SK-N-SH (cell line): ENCODE measurements at regions not wholly inside any gene's neighbourhood (a gene's known extent, or its start where the extent isn't known, plus 50 kb on each side); places are given as distances from the start of the nearest gene placed in this dataset.

Experiments used
- CTCF ChIA-PET: fragments of 300-600, 350-600 bp; formaldehyde crosslinking; extraction: SDS; loops from one replicate; lab custom pipeline; 2021; lab: Yijun Ruan, JAX
- POLR2A ChIA-PET: fragments of 350-600 bp; sonication (Branson Sonifier 250); formaldehyde crosslinking; extraction: SDS; loops from one replicate; lab custom pipeline; 2020; ENCODE audit warnings: antibody characterized with exemption, inconsistent platforms; lab: Yijun Ruan, JAX
- DNase-seq: peaks from one replicate; pipeline ENCODE4 v3.0.0; 2012
- H2AFZ ChIP-seq: fragments of 200-600 bp; sonication (generic); 2 replicates; pipeline ENCODE4 v1.8.1; 2016; ENCODE audit warnings: antibody characterized with exemption, mild to moderate bottlenecking, low read depth
- H3F3A ChIP-seq: fragments of 200-600 bp; sonication (generic); replicated peaks from 2 replicates; pipeline ENCODE3; 2016; ENCODE audit warnings: antibody characterized with exemption, mild to moderate bottlenecking; ENCODE audit not compliant: insufficient read depth
- H3K27ac ChIP-seq, 2 experiments: fragments of 200-500 bp in 1 of 2; fragments of 200-600 bp in 1 of 2; sonication (Bioruptor generic) in 1 of 2; sonication (generic), shearing (Covaris generic) in 1 of 2; 2 replicates each; pipeline versions ENCODE4 v1.5.1 to v1.6.1; 2014 to 2016; ENCODE audit warnings: low read depth in 2 of 2, inconsistent platforms in 1 of 2, low read length in 1 of 2, mild to moderate bottlenecking in 1 of 2, mixed read lengths in 1 of 2
- H3K27me3 ChIP-seq: fragments of 200-600 bp; sonication (generic), shearing (Covaris generic); 2 replicates; pipeline ENCODE4 v1.6.1; 2016; ENCODE audit warnings: mixed run types; ENCODE audit not compliant: insufficient read depth
- H3K36me3 ChIP-seq, 2 experiments: fragments of 200-500 bp in 1 of 2; fragments of 200-600 bp in 1 of 2; sonication (Bioruptor generic) in 1 of 2; sonication (generic) in 1 of 2; replicated peaks in 1 of 2; 2 replicates each; pipeline versions ENCODE3 to v1.5.1; 2014 to 2016; ENCODE audit warnings: low read length in 1 of 2, mild to moderate bottlenecking in 1 of 2; ENCODE audit not compliant: insufficient read depth in 2 of 2, control insufficient read depth in 1 of 2
- H3K4me1 ChIP-seq, 2 experiments: fragments of 200-500 bp in 1 of 2; fragments of 200-600 bp in 1 of 2; sonication (Bioruptor generic) in 1 of 2; sonication (generic), shearing (Covaris generic) in 1 of 2; 2 replicates each; pipeline versions ENCODE4 v1.5.1 to v1.6.1; 2014 to 2016; ENCODE audit warnings: low read depth in 1 of 2, low read length in 1 of 2, mixed run types in 1 of 2; ENCODE audit not compliant: insufficient read depth in 2 of 2, control insufficient read depth in 1 of 2
- H3K4me2 ChIP-seq: fragments of 200-600 bp; sonication (generic), shearing (Covaris generic); 2 replicates; pipeline ENCODE4 v1.6.1; 2017; ENCODE audit warnings: mixed run types
- H3K4me3 ChIP-seq, 2 experiments: fragments of 200-500 bp in 1 of 2; fragments of 200-600 bp in 1 of 2; sonication (Bioruptor generic) in 1 of 2; sonication (generic), shearing (Covaris generic) in 1 of 2; 2 replicates each; pipeline versions ENCODE4 v1.5.1 to v1.8.1; 2014 to 2016; ENCODE audit warnings: low read depth in 2 of 2, inconsistent platforms in 1 of 2, low read length in 1 of 2, mild to moderate bottlenecking in 1 of 2, mixed read lengths in 1 of 2, moderate library complexity in 1 of 2
- H3K79me2 ChIP-seq: fragments of 200-600 bp; sonication (generic); 2 replicates; pipeline ENCODE4 v1.8.1; 2017; ENCODE audit warnings: mild to moderate bottlenecking; ENCODE audit not compliant: insufficient read depth
- H3K9ac ChIP-seq: fragments of 200-600 bp; sonication (generic); 2 replicates; pipeline ENCODE4 v1.6.1; 2017; ENCODE audit warnings: mixed run types
- H3K9me2 ChIP-seq: fragments of 200-600 bp; sonication (generic); 2 replicates; pipeline ENCODE4 v1.6.1; 2017; ENCODE audit warnings: mixed run types
- H3K9me3 ChIP-seq: fragments of 200-600 bp; sonication (generic); 2 replicates; pipeline ENCODE4 v1.6.1; 2017; ENCODE audit warnings: mixed run types, mild to moderate bottlenecking, moderate library complexity
- H4K20me1 ChIP-seq: fragments of 200-600 bp; sonication (generic); 2 replicates; pipeline ENCODE4 v1.6.1; 2017; ENCODE audit warnings: mild to moderate bottlenecking, mixed run types; ENCODE audit not compliant: insufficient read depth
- CHD2 ChIP-seq: fragments of 150-350 bp; IDR thresholded peaks from 2 replicates; pipeline ENCODE4 v1.6.1; 2018; ENCODE audit warnings: low read length; ENCODE audit not compliant: partially characterized antibody
- CTCF ChIP-seq: fragments of 200-600 bp; sonication (generic); IDR thresholded peaks from 2 replicates; pipeline ENCODE4 v1.6.1; 2017; ENCODE audit warnings: antibody characterized with exemption, mild to moderate bottlenecking, moderate library complexity
- ELF1 ChIP-seq: IDR thresholded peaks from 2 replicates; pipeline ENCODE4 v1.4.0; 2012
- EZH2phosphoT487 ChIP-seq: fragments of 200-600 bp; sonication (generic); IDR thresholded peaks from 2 replicates; pipeline ENCODE4 v1.6.1; 2017; ENCODE audit warnings: low read depth, mixed run types, mild to moderate bottlenecking, antibody characterized with exemption, moderate library complexity, borderline replicate concordance
- GATA2 ChIP-seq: sonication (generic); formaldehyde crosslinking; IDR thresholded peaks from 2 replicates; pipeline ENCODE4 v1.5.0; 2020; ENCODE audit warnings: mild to moderate bottlenecking, missing genetic modification reagents
- JUND ChIP-seq: IDR thresholded peaks from 2 replicates; pipeline ENCODE4 v1.4.0; 2012
- MAX ChIP-seq: IDR thresholded peaks from 2 replicates; pipeline ENCODE4 v1.4.0; 2012; ENCODE audit warnings: low read depth
- MEF2A ChIP-seq: IDR thresholded peaks from 2 replicates; pipeline ENCODE4 v1.4.0; 2012; ENCODE audit warnings: low read depth, borderline replicate concordance
- MXI1 ChIP-seq: IDR thresholded peaks from 2 replicates; pipeline ENCODE4 v1.6.1; 2012; ENCODE audit warnings: mild to moderate bottlenecking, low read depth, low read length, improper control_type of control experiment
- NRF1 ChIP-seq: IDR thresholded peaks from 2 replicates; pipeline ENCODE4 v1.6.1; 2012; ENCODE audit warnings: low read depth, mild to moderate bottlenecking, low read length
- POLR2AphosphoS5 ChIP-seq: IDR thresholded peaks from 2 replicates; pipeline ENCODE4 v1.6.1; 2012; ENCODE audit warnings: low read depth, low read length
- RAD21 ChIP-seq: IDR thresholded peaks from 2 replicates; pipeline ENCODE4 v1.6.1; 2012; ENCODE audit warnings: mild to moderate bottlenecking, low read length
- RCOR1 ChIP-seq: fragments of 150-350 bp; IDR thresholded peaks from 2 replicates; pipeline ENCODE4 v1.6.1; 2017; ENCODE audit warnings: antibody characterized with exemption, low read length
- REST ChIP-seq: IDR thresholded peaks from 2 replicates; pipeline ENCODE4 v1.6.1; 2012; ENCODE audit warnings: mild to moderate bottlenecking, low read depth, low read length, moderate library complexity
- RFX5 ChIP-seq: IDR thresholded peaks from 2 replicates; pipeline ENCODE4 v1.6.1; 2012; ENCODE audit warnings: mild to moderate bottlenecking, improper control_type of control experiment, low read length
- RXRA ChIP-seq: IDR thresholded peaks from 2 replicates; pipeline ENCODE4 v1.4.0; 2012; ENCODE audit warnings: low read depth, mild to moderate bottlenecking, borderline replicate concordance
- TAF1 ChIP-seq: IDR thresholded peaks from 2 replicates; pipeline ENCODE4 v1.6.1; 2012; ENCODE audit warnings: low read depth, mild to moderate bottlenecking, low read length, moderate library complexity, borderline replicate concordance
- USF1 ChIP-seq: IDR thresholded peaks from 2 replicates; pipeline ENCODE4 v1.4.0; 2012; ENCODE audit warnings: low read depth, borderline replicate concordance
- USF2 ChIP-seq: fragments of 150-350 bp; IDR thresholded peaks from 2 replicates; pipeline ENCODE4 v1.6.1; 2017; ENCODE audit warnings: antibody characterized with exemption, low read length, low read depth, borderline replicate concordance
- TF ChIP-seq, protein P1 (sequence below): IDR thresholded peaks from 2 replicates; pipeline ENCODE4 v1.4.0; 2012; ENCODE audit warnings: low read depth, borderline replicate concordance

- H3K79me2 ChIP-seq = no peaks in the 10 kb centered on the region
- H3K4me3 ChIP-seq = no peak overlapping the region
- no peaks in the 10 kb centered on the region for H4K20me1 ChIP-seq
- H3K4me1 ChIP-seq = no peaks in the 10 kb centered on the region
- H2AFZ ChIP-seq = no peak overlapping the region
- no peaks in the 10 kb centered on the region for H3K9me2 ChIP-seq
- CTCF ChIA-PET = no interaction called here
- no peaks in the 10 kb centered on the region for H3K9me3 ChIP-seq
- no peaks in the 10 kb centered on the region for H3K36me3 ChIP-seq
- H3K27me3 ChIP-seq = no peaks in the 10 kb centered on the region
- H3F3A ChIP-seq = no peaks in the 10 kb centered on the region
- POLR2A ChIA-PET = no interaction called here
- DNase-seq = no peak
- H3K27ac ChIP-seq = no peak overlapping the region
- TF ChIP-seq, protein P1, sequence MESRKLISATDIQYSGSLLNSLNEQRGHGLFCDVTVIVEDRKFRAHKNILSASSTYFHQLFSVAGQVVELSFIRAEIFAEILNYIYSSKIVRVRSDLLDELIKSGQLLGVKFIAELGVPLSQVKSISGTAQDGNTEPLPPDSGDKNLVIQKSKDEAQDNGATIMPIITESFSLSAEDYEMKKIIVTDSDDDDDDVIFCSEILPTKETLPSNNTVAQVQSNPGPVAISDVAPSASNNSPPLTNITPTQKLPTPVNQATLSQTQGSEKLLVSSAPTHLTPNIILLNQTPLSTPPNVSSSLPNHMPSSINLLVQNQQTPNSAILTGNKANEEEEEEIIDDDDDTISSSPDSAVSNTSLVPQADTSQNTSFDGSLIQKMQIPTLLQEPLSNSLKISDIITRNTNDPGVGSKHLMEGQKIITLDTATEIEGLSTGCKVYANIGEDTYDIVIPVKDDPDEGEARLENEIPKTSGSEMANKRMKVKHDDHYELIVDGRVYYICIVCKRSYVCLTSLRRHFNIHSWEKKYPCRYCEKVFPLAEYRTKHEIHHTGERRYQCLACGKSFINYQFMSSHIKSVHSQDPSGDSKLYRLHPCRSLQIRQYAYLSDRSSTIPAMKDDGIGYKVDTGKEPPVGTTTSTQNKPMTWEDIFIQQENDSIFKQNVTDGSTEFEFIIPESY = no peak
- no peak for TF ChIP-seq TAF1
- no peak for TF ChIP-seq CHD2
- TF ChIP-seq MEF2A = no peak
- TF ChIP-seq NRF1 = no peak
- TF ChIP-seq RAD21 = no peak
- TF ChIP-seq EZH2phosphoT487 = no peak
- no peak for TF ChIP-seq ELF1
- no peak overlapping the region for H3K9ac ChIP-seq
- H3K4me2 ChIP-seq = no peak overlapping the region
Measured at GRCh38 chr9:22650946-22651345, 204.3 kb downstream of the DMRTA1 start.

DNA sequence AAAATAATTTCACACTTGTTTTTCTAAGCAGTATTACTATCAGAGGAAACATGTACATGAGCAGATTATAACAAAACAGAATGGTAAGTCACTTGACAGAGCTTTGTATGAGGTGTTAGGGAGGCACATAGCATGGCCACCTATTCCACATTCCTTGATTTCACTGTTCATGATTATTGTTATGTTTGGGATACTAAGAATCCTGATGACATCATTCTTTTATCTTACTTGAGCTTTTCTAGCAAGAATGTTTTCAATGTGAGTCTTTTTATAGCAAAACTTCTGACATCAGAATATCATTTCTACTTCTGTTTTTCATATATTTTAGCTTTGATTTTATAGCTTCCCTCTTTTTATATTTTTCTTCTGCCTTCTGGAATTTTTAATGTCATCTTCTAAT is 208.2 kb downstream of the DMRTA1 start:
- Histone ChIP-seq H4K20me1 (no peaks in the 10 kb centered on the region), H3K9ac (no peak overlapping the region), H3K36me3 (no peaks in the 10 kb centered on the region), H3K4me1 (no peaks in the 10 kb centered on the region), H3K79me2 (no peaks in the 10 kb centered on the region), H3K27me3 (no peaks in the 10 kb centered on the region), H3K4me2 (no peak overlapping the region), H3K9me3 (no peaks in the 10 kb centered on the region), H3K27ac (no peak overlapping the region), H2AFZ (no peak overlapping the region), H3K9me2 (no peaks in the 10 kb centered on the region), H3K4me3 (no peak overlapping the region), H3F3A (no peaks in the 10 kb centered on the region)
- POLR2A ChIA-PET = no interaction called here
- CTCF ChIA-PET = no interaction called here
- TF ChIP-seq RXRA (no peak), TAF1 (no peak), POLR2AphosphoS5 (no peak), NRF1 (no peak), CTCF (no peak), MAX (no peak), USF1 (no peak), RFX5 (no peak), GATA2 (no peak), USF2 (no peak), JUND (no peak), EZH2phosphoT487 (no peak), MXI1 (no peak), REST (no peak), RCOR1 (no peak), ELF1 (no peak)
- no peak for DNase-seq
